ENCODE measurements at regions not wholly inside any gene's neighbourhood (a gene's known extent, or its start where the extent isn't known, plus 50 kb on each side); places are given as distances from the start of the nearest gene placed in this dataset.

DNA sequence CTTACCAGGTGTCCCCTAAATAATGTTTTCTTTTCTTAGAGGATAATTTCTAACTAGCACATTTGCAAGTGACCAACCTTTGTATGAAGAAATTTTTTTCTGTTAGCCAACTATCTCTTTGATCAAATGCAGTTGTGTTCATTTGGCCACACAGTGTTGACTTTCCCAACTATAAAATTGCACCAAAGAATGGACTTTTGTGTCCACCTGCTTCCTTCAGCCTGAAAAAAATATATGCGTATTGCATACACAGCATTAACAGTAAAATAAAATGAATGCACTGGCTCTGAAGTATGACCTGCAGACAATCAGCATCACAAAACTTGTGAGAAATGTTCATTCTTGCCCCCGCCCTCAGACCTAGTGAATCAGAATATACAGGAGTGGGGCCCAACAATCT lies 342.0 kb downstream of the SEC23A start:
- no peak for DNase-seq

DNA sequence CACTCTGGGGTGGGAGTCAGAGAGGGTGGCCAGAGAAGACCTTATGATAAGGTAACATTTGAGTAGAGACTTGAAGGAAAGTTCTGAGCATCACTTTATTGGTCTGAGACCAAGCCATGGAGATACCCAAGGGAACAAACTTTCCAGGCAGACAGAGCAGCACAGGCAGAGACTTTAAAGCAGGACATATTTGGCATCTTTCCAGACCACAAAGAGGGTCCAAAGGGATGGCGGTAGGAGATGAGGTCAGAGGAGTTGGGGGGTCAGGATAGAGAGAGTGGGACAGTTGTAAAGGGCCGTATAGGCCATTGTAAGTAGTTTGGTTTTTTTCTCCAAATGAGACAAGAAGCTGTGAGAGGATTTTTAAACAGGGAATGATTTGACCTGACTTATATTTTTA lies 344.4 kb downstream of the SEC23A start:
- DNase-seq = no peak

DNA sequence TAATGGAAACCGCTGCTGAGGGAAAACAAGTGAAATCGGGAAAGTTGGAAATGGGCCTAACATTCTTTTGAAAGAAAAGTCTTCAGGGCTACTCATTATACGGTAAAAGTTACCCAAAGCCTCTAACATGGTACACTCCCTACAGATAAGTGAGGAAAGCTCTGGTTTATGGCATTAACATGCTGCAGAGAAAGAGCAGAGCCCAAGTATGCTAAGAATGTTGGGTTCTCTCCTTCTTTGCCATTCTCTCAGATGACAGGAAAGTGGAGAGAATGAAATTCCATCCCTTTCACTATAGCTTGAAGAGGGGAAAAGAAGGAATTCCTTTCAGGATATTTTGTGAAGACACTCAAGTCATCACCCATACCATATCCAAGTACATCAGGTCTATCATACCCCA lies 348.0 kb downstream of the SEC23A start:
- DNase-seq = no peak

DNA sequence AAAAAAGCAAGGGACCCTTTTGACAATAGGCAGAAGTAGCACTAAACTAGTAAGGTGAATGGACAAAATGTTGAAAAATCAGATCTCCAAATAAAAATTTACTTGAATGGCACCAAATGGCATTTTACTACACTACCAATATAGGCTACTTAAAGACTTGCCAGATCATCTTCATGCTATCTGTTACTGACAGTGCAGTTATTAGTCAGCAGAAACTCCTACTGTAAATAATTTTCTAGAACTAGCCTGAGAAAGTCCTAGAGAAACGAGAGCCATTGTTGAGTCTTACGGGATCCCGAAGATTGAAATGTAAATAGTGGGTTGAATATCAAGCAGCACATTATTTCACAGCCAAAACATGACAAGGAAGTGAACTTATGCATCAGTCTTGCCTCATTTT lies 350.3 kb downstream of the SEC23A start:
- DNase-seq = no peak

DNA sequence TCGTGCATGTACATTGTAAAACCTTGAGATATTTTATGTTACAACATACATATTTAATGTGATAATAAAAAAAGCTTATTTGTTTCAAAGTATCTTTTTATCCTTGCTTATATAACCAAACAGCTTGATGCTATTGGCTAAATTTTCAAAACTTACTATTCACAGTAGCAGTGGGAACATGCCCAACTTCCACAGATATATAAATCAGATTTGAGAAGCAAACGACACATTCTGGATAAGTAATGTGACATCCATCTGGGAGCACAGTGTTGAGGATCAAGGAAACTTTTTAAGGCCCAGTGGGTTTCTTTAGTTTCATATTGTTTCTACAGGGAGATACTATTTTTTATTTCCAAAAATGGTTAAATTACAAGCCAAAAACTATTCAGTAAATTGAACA lies 350.7 kb downstream of the SEC23A start:
- DNase-seq = no peak

DNA sequence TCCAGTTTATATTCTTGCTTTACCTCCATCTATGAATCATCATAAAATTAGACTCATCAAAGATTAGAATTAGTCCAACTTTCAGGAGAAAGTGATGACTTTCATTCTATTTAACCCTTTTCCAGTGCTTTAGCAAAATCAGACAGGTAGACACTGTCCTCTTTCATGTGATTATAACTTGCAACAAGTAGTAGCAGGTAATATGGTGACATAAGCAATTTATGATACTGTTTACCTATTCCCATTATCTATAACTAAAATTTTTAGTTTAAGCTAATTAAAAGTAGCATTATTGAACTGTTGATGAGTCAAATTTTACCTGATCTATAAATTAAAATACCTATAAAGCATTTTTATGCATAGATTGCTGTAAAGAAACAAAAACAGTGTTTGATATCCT lies 351.6 kb downstream of the SEC23A start:
- DNase-seq = no peak

DNA sequence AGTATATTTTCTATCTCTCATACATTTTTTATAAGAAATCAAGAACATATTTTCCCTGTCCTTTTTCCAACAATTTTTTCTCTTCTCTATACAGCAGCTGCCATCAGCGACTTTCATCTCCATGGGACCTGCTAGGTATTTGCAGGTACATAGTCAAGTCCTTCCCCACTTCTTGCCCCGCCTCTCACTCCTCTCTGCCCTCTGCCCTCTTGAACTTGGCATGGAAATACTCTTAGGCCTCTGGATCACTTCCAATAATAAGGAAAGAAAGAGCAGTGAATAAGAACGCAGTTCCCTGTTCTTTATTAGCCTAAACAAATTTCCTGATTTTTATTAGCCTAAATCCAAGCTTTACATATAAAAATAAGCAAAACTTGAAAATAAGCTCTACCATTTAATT lies 353.1 kb downstream of the SEC23A start:
- DNase-seq = no peak

DNA sequence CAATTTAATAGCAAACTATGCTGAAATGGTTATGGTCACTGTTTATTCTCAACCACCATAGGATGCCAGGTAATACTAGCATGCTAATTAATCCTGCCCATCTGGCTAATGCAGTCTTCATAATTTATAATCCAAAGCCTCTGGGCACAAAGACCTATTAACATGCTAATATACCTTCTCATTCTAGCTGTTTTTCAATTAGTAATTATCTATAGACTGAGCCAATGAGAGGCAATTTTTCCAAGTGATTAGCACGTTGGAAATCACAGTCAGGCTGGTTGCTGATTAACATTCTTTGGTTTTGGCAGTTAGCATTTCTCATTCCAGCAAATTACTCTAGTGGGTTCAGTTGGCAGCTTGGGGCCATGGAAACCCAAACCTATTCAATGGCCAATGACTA lies 357.2 kb downstream of the SEC23A start:
- no peak for DNase-seq

DNA sequence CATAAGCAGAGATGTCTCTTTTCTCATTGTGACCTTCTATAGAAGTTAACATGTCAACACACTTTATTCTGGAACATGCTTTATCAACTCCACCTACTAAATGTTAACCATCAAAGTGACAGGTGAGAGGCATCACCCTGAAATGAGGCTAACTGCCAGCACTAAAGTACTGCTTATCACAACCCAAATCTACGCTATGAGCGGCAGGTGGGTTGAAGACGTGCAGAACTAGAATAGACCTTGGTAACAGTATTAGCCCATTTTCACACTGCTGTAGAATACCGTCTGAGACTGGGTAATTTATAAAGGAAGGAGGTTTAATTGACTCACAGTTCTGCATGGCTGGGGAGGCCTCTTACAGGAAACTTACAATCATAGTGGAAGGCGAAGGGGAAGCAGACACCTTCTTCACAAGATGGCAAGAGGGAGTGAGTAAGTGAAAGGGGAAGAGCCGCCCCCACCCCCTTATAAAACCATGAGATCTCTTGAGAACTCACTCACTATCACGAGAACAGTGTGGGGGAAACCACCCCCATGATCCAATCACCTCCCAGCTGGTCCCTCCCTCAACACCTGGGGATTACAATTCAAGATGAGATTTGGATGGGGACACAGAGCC lies 359.0 kb downstream of the SEC23A start:
- no peak for DNase-seq

DNA sequence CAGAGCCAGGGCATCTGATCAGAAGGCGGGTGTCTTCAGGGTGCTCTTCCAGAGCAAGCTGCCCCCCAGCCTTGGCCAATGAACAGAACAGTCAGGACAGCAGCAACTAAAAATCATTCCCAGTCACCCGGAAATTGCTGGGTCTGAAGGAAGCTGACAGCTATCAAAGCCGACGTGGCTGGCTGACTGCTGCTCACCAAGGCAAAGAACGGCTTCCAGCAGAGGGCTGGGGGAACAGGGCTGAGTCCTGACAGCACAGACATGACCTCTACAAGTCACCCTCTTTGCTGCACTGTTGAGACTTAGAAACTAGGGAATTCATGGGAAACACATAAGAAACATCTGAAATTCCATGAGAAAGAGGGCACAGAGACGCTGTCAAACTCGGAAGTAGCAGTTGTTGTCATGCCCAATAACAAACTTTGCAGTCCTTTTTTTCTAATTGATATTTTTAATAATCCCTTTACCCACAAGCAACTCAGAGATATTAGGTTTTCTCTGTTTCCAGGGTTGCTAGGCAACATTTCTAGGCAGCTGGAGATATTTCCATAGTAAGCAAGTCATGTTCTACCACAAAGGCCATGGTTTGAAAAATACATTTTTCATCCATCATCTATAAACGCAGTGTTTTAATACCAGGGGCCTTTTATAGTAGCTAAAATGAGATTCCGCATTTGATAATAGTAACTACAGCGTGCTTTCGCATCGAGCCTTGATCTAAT lies 365.2 kb downstream of the SEC23A start:
- DNase-seq = no peak

DNA sequence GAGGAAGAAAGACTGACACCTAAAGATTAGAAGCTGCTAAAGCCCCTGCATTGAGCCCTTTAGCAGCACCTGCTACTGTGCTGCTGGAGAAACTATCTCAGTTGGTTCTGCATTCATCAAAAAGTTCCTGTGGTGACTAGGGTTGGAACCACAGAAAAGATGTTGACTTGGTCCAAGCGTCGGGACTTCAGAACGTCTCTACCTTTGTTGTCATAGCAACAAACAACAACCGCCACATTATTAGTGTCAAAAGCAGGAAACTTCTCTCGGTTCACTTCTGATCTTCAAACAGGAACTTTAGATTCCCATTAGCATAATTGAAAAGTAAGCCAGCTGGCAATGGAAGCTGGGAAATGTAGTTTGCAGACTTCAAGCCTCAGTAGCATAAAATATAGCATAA lies 368.0 kb downstream of the SEC23A start:
- no peak for DNase-seq

DNA sequence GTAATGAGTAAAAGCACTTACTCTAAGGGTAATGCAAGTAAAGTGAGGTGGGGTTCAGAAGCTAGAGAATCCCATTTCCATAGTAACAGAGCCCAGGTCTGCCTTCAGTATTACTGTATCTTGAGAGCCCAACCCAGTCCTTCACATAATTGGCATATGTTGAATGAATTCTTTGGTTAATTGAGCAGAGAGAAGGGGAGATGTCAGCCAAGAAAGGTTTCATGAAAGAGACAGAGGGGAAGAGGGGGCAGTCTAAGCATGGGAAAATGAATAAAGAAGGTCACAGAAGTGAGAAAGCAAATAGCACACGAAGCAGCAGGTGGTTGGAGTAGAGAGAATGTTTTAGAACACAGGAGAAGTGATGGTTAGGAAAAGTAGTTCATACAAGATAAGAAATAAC lies 371.1 kb downstream of the SEC23A start:
- DNase-seq = no peak

DNA sequence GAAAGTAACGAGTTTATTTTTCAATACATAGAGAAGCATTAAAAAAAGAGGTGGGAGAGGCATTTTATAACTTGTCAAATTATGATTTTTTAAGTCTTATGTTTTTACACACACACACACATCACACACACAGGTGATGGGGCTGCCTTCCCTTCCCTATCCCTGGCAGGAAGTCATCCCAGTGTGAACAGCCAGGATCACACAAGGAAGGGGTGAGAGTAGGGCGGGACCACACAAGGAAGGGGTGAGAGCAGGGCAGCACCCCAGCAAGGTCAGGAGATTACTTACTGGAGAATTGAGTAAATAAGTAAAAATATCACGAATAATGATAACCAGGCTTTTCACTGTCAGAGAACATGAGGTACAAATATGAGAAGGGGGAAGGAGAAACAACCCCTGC lies 372.6 kb downstream of the SEC23A start:
- no peak for DNase-seq

DNA sequence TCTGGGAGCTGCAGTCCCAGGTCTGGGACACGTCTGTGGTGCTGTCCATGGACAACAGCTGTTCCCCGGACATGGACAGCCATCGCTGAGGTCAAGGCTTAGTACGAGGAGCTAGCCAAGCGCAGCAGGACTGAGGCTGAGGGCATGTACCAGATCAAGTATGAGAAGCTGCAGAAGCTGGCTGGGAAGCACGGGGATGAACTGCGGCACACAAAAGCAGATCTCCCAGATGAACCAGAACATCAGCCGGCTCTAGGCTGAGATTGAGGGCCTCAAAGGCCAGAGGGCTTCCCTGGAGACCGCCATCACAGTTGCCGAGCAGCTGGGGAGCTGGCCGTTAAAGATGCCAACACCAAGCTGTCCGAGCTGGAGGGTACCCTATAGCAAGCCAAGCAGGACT lies 375.3 kb downstream of the SEC23A start:
- DNase-seq = no peak

DNA sequence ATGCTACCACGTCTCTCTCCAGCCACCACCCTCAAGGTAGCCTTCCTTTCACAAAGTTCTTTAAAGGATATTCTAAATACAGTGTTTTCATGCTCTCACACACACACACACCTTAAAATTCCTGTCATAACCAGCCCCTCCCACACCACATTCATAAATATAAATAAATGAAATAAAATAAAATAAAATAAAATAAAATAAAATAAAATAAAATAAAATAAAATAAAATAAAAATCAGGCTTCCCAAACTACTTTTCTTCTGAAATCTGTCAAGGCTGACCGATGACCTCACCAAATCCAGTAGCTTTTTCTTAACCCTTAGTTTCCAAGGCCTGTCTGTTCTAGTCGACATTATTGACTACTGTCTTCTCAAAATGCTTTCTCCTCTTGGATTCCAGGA lies 378.4 kb downstream of the SEC23A start:
- no peak for DNase-seq

DNA sequence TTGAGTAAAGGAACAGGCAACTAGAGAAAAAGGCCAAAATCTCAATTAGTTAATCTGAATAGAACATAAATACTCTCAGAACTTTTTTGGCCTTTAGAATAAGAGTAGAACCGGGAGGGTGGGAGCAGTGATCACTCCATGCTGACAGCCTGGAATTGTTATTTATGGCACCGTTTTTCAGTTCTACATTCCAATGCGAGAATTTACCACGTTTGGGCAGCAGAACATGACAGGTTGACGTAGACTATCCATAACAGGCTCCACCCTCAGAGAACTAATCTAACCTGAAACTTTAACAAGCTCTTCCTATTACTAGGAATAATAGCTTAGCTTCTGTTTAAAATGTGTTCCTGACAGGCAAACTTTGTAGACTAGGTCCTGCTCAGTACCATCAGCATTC lies 379.1 kb downstream of the SEC23A start:
- no peak for DNase-seq

DNA sequence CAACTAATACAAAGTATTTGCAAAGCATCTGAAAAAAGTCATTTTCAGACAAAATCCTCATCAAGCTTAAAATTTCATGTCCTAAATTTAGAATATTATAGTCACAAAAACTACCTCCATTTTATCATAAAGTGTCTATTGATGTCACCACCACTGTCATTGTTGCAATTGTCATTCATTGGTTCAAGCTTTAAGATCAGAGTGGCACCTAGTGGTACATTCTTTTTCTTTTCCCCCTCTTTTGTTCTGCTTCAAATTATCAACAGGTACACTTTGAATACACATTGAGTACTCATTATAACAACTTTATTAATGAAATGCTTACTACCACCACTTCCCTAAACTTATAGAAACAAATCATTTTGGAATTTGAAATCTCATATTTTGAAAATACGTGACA lies 379.8 kb downstream of the SEC23A start:
- no peak for DNase-seq

DNA sequence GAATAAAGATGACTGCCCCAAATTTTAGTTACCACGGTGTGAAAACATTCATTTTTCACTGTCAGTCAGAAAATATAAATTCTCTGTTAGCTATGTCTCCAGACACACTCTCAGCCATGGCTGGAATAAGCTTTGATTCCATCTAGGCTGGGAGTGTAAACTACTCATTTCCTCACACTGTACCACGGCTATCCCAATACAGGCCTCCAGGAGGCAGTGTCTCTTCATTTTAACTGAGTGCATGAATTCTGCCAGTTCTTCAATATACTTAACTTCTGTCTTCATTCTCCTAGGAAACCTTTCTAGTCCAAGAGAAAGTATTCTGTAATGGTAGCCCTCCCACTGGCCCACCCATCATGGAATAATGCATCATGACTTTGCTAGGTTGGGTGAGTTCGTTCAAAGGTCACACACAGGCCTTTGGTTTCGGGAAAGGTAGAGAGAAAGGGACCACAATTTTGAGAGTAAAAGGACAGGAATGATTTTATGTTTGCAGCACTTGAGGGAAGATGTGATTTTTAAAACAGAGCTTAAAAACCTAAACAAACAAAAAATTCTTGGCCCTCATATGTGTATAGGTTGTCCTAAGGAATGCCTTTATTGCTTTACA lies 381.1 kb downstream of the SEC23A start:
- no peak for DNase-seq

DNA sequence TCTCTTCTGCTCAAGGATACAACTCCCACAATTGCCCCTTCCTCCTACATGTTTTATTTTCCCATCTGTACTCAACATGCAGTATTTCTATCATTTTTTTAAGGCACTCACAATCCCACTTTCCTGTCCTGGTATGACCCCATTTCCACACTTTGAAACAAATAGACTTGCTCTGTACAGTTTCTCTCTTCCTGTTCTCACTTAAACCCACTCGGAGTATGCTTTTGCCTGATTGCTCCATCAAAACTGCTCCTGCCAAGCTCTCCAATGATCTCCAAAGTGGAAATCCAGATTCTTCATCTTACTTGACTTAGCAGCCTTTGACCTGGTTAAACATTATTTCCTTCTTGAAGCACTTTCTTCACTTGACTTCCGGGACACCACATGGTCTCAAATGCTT lies 384.5 kb downstream of the SEC23A start:
- no peak for DNase-seq

DNA sequence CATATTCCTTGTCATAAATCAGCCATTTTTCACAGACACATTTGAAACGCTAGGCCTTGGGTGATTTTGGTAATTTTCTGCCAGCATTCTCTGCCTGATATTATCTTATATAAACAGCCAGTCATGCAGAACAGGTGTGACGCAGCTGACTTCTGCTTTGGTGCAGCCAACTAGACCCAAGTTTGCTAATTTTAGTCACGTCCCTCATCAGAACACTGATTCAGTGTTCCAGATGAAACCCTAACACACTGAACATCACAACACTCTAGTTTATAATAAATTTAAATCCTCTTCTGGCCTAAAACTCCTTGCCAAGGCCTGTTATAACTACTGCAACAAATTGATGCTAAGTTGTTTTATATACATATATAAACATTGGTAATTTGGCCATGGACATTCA lies 386.1 kb downstream of the SEC23A start:
- no peak for DNase-seq

DNA sequence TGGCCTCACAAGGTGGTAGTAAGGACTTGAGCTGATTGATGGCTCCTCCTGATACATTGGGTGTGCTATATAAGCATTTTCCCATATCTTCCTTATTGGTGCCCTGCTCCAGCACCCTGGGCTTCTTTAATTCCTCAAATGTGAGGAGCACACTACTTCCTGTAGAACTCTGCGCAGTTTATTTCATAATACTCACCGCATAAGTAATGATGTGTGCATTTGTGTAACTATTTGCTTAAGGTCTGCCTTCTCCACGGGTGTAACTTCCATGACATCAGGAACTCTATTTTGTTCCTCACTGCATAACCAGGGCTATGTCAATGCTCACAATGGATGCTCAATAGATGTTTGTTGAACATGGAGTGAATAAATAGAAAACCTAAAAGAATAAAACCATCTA lies 392.2 kb downstream of the SEC23A start:
- DNase-seq = no peak

DNA sequence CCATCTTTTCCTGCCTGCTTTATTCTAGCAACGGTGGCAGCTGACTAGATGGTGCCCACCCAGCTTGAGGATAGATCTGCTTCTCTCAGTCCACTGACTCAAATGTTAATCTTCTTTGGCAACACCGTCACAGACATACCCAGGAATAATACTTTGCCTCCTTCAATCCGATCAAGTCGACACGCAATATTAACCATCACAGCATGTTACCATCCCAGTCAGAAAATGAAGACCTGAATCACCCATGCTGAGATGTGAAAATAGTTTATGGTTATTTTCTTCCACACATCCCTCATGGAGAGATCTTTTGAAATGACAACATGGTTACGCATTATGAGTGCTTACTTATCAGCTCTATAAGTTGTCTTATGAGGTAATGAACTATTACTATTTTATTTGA lies 392.8 kb downstream of the SEC23A start:
- DNase-seq = no peak

DNA sequence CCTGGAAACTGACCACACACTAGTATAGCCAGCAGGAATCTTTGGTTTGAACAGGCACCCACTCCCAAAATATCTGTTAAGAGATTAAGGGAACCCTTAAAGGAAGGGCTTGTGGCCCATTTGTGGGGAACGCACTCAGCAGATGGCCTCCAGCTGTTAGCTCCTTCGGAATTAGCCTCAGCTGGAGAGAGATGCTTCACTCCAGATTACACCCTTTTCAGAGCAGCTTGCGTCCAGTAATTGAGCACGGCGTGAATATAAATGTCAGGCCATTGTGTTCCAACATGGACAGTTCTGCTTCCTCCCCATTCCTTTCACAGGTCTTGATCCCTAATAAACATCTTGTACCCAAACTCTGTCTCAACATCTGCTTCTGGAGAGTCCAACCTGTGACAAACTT lies 397.8 kb downstream of the SEC23A start:
- no peak for DNase-seq

DNA sequence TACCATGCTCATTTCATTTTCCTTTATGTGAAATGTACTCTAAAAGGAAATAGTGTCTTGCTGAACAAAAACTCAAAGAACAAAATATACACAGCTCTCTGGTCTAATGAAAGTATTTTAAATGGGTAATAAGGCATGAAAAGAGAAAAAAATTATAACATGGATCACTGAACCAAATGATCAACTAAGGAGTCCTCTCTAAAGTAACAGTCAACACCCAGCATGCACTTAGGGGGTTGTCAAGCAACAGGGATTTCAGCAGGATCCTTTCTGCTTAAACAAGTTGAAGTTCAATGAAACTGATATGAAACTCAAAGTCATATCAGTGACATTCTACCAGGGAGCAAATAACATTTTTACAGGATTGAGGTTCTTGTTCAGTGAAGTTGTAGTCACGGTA lies 398.8 kb downstream of the SEC23A start:
- no peak for DNase-seq

DNA sequence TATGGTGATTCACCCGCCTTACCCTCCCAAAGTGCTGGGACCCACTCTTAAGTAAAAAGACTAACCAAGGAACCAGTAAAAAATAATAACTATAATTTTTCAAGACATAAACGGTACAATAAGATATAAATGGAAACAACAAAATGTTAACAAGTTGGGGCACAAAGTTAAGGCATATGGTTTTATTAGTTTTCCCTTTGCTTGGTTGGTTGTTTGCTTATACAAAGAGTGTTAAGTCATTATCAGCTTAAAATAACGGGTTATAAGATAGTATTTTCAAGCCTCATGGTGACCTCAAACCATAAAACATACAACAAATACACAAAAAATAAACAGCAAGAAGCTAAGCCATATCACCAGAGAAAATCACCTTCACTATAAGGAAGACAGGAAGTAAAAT lies 406.1 kb downstream of the SEC23A start:
- no peak for DNase-seq
